Fibroblast of lung (primary cell): ENCODE measurements at regions not wholly inside any gene's neighbourhood (a gene's known extent, or its start where the extent isn't known, plus 50 kb on each side); places are given as distances from the start of the nearest gene placed in this dataset.
A peak's percentile ranks its signal among the peaks of the same experiment; 100 is the strongest.

ENCODE experiments used
- DNase-seq, 2 donors: peaks; one replicate each; pipeline versions ENCODE4 v3.0.0 to v3.0.0-alpha.2; 2010; ENCODE audit warnings: low read depth in 2 of 2
- H2AFZ ChIP-seq: 2 replicates; pipeline ENCODE4 v1.5.1; 2012; ENCODE audit warnings: low read length, control low read depth, inconsistent platforms
- H3K27ac ChIP-seq: 2 replicates; pipeline ENCODE4 v1.5.1; 2011; ENCODE audit warnings: low read length, control low read depth; ENCODE audit not compliant: insufficient read depth
- H3K27me3 ChIP-seq: 2 replicates; pipeline ENCODE4 v1.5.1; 2011; ENCODE audit warnings: mild to moderate bottlenecking, low read length; ENCODE audit not compliant: control insufficient read depth, insufficient read depth
- H3K36me3 ChIP-seq: 2 replicates; pipeline ENCODE4 v1.5.1; 2011; ENCODE audit warnings: low read length; ENCODE audit not compliant: control insufficient read depth, insufficient read depth
- H3K4me1 ChIP-seq: 2 replicates; pipeline ENCODE4 v1.5.1; 2011; ENCODE audit warnings: low read length; ENCODE audit not compliant: control insufficient read depth, insufficient read depth; ENCODE audit errors: extremely low read depth
- H3K4me2 ChIP-seq: 2 replicates; pipeline ENCODE4 v1.5.1; 2011; ENCODE audit warnings: low read length, control low read depth; ENCODE audit not compliant: insufficient read depth; ENCODE audit errors: extremely low read depth
- H3K4me3 ChIP-seq, 4 experiments: fragments of 200-600 bp in 1 of 4; sonication (generic) in 1 of 4; replicated peaks in 1 of 4; 2 replicates each; pipeline ENCODE4 v1.5.1; 2011 to 2016; ENCODE audit warnings: low read length in 4 of 4, low read depth in 3 of 4, mild to moderate bottlenecking in 3 of 4, control low read depth in 2 of 4, inconsistent platforms in 1 of 4, mixed read lengths in 1 of 4; ENCODE audit not compliant: insufficient read depth in 1 of 4; ENCODE audit errors: control extremely low read depth in 1 of 4
- H3K79me2 ChIP-seq: 2 replicates; pipeline ENCODE4 v1.5.1; 2012; ENCODE audit warnings: mild to moderate bottlenecking, low read length, inconsistent platforms; ENCODE audit not compliant: control insufficient read depth, insufficient read depth
- H3K9ac ChIP-seq: 2 replicates; pipeline ENCODE4 v1.5.1; 2011; ENCODE audit warnings: mild to moderate bottlenecking, low read length, control low read depth; ENCODE audit not compliant: insufficient read depth
- H3K9me3 ChIP-seq: 2 replicates; pipeline ENCODE4 v1.5.1; 2012; ENCODE audit warnings: low read depth, low read length; ENCODE audit not compliant: control insufficient read depth, insufficient read depth
- H4K20me1 ChIP-seq: 2 replicates; pipeline ENCODE4 v1.5.1; 2011; ENCODE audit warnings: low read length; ENCODE audit not compliant: control insufficient read depth, insufficient read depth; ENCODE audit errors: extremely low read depth
- EZH2 ChIP-seq: IDR thresholded peaks from 2 replicates; pipeline ENCODE4 v1.5.1; 2012; ENCODE audit warnings: low read length, control low read depth, mild to moderate bottlenecking; ENCODE audit errors: missing control alignments
- TF ChIP-seq, protein P1 (sequence below), 2 donors: IDR thresholded peaks in 1 of 2; conservative IDR thresholded peaks in 1 of 2; 1 replicate in 1 of 2; 2 replicates in 1 of 2; pipeline ENCODE4 v1.5.1; 2011 to 2012; ENCODE audit warnings: low read length in 2 of 2, control low read depth in 1 of 2, inconsistent platforms in 1 of 2, low read depth in 1 of 2, mild to moderate bottlenecking in 1 of 2

DNA sequence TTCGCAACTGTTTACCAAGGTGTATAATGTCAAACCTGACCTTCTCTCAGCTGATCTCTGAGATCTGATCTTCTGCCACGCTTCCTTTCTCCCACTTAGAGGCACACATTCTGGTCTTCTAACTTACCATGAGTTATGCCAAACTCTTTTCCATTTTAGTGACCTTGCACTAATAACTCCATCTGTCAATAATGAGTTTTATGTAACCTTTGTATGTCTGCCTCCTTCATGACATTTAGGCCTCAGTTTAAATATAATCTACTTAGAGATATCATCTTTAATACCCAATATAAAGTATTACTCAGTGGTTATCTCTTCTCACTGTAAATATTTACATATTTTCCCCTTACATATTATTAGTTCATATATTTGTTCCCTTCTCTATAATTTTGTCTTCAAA lies 827.5 kb upstream of the PCDH20 start:
- Histone ChIP-seq H3K27ac (no peak overlapping the region), H4K20me1 (no peaks in the 10 kb centered on the region), H3K36me3 (no peaks in the 10 kb centered on the region), H3K4me1 (no peaks in the 10 kb centered on the region), H3K79me2 (no peaks in the 10 kb centered on the region), H3K27me3 (no peaks in the 10 kb centered on the region), H3K9ac (no peak overlapping the region), H2AFZ (no peak overlapping the region), H3K9me3 (no peaks in the 10 kb centered on the region), H3K4me3 (no peak overlapping the region), H3K4me2 (no peak overlapping the region)
- TF ChIP-seq, protein P1, sequence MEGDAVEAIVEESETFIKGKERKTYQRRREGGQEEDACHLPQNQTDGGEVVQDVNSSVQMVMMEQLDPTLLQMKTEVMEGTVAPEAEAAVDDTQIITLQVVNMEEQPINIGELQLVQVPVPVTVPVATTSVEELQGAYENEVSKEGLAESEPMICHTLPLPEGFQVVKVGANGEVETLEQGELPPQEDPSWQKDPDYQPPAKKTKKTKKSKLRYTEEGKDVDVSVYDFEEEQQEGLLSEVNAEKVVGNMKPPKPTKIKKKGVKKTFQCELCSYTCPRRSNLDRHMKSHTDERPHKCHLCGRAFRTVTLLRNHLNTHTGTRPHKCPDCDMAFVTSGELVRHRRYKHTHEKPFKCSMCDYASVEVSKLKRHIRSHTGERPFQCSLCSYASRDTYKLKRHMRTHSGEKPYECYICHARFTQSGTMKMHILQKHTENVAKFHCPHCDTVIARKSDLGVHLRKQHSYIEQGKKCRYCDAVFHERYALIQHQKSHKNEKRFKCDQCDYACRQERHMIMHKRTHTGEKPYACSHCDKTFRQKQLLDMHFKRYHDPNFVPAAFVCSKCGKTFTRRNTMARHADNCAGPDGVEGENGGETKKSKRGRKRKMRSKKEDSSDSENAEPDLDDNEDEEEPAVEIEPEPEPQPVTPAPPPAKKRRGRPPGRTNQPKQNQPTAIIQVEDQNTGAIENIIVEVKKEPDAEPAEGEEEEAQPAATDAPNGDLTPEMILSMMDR (conservative IDR thresholded peaks at IDR 0.05 in 1 of 2, IDR thresholded peaks at IDR 0.05 in 1 of 2; ENCODE audit: low read depth in 1 of 2, low read length in 2 of 2): no peak
- no peak for TF ChIP-seq EZH2
- DNase-seq: no peak

- Histone ChIP-seq H3K79me2 (no peaks in the 10 kb centered on the region), H3K4me2 (no peak overlapping the region), H3K27ac (no peak overlapping the region), H3K4me3 (no peak overlapping the region), H4K20me1 (no peaks in the 10 kb centered on the region), H3K9me3 (no peaks in the 10 kb centered on the region), H2AFZ (no peak overlapping the region), H3K4me1 (no peaks in the 10 kb centered on the region), H3K36me3 (no peaks in the 10 kb centered on the region), H3K27me3 (no peaks in the 10 kb centered on the region), H3K9ac (no peak overlapping the region)
- DNase-seq: peak in 1 of 2 donors; percentile 3
- TF ChIP-seq, protein P1 (conservative IDR thresholded peaks at IDR 0.05 in 1 of 2, IDR thresholded peaks at IDR 0.05 in 1 of 2; ENCODE audit: low read depth in 1 of 2, low read length in 2 of 2): no peak
- TF ChIP-seq EZH2: no peak
These were observed 819.3 kb upstream of the PCDH20 start for GRCh38 chr13:62234780-62235440.

- no peak overlapping the region for H3K9ac ChIP-seq
- TF ChIP-seq, protein P1 (conservative IDR thresholded peaks at IDR 0.05 in 1 of 2, IDR thresholded peaks at IDR 0.05 in 1 of 2; ENCODE audit: low read depth in 1 of 2, low read length in 2 of 2): no peak
- no peak for TF ChIP-seq EZH2
- H3K79me2 ChIP-seq: no peaks in the 10 kb centered on the region
- H3K4me3 ChIP-seq: no peak overlapping the region
- no peak overlapping the region for H3K4me2 ChIP-seq
- no peak overlapping the region for H3K27ac ChIP-seq
- H3K4me1 ChIP-seq: no peaks in the 10 kb centered on the region
- H3K9me3 ChIP-seq: no peaks in the 10 kb centered on the region
- no peak overlapping the region for H2AFZ ChIP-seq
- H3K36me3 ChIP-seq: no peaks in the 10 kb centered on the region
- H3K27me3 ChIP-seq: no peaks in the 10 kb centered on the region
- no peak for DNase-seq
- no peaks in the 10 kb centered on the region for H4K20me1 ChIP-seq
These were observed 795.3 kb upstream of the PCDH20 start for GRCh38 chr13:62210951-62211350.
